Neural progenitor cell (in vitro differentiated cells): ENCODE measurements at regions not wholly inside any gene's neighbourhood (a gene's known extent, or its start where the extent isn't known, plus 50 kb on each side); places are given as distances from the start of the nearest gene placed in this dataset. TPM values are rescaled to one million over a fixed set of nuclear protein-coding genes. Genes with fewer than 3 reads are reported as not detected.

Experiments used
- small RNA-seq: library from RNA; depleted of rRNA; stranded (forward); fragments of <200 nt; gene quantifications from one replicate; pipeline ENCODE3, GENCODE V24; 2015

Small RNAs in the stretch of these regions (small RNA-seq; reads per million reads assigned to genes)
- gene AC138649.4 (not detected), gene RN7SL495P (not detected)
